Breast epithelium (tissue), 3 donors: ENCODE measurements at regions not wholly inside any gene's neighbourhood (a gene's known extent, or its start where the extent isn't known, plus 50 kb on each side); places are given as distances from the start of the nearest gene placed in this dataset.

ENCODE experiments used
- POLR2A ChIP-seq: fragments of 450-650 bp; IDR thresholded peaks from one replicate; pipeline ENCODE4 v1.6.1; 2016; ENCODE audit warnings: antibody characterized with exemption, mild to moderate bottlenecking, moderate library complexity
- TF ChIP-seq, protein P1 (sequence below), 3 donors: fragments of 450-650 bp; IDR thresholded peaks; one replicate each; pipeline ENCODE4 v1.5.1; 2016 to 2017; ENCODE audit warnings: antibody characterized with exemption in 3 of 3, mild to moderate bottlenecking in 3 of 3, moderate library complexity in 3 of 3

DNA sequence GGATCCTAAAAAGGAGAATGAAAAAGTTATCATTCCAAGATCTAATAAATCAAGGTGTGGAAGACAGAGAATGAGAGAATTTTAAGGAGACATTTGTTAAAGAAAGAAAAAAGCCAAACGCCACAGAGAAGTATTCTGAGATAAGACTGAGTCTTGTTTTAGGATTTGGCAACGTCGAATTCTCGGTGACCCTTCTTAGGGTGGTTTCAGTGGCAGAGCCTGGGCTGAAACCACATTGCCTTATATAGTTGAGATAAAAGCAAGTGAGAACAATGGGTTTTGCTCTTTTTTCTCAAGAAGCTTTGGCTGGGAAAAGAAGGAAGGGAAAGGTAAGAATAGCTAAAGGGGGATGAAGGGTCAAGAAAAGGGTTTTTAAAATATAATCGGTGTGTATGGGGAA is 209.4 kb downstream of the VEGFC start:
- TF ChIP-seq, protein P1, sequence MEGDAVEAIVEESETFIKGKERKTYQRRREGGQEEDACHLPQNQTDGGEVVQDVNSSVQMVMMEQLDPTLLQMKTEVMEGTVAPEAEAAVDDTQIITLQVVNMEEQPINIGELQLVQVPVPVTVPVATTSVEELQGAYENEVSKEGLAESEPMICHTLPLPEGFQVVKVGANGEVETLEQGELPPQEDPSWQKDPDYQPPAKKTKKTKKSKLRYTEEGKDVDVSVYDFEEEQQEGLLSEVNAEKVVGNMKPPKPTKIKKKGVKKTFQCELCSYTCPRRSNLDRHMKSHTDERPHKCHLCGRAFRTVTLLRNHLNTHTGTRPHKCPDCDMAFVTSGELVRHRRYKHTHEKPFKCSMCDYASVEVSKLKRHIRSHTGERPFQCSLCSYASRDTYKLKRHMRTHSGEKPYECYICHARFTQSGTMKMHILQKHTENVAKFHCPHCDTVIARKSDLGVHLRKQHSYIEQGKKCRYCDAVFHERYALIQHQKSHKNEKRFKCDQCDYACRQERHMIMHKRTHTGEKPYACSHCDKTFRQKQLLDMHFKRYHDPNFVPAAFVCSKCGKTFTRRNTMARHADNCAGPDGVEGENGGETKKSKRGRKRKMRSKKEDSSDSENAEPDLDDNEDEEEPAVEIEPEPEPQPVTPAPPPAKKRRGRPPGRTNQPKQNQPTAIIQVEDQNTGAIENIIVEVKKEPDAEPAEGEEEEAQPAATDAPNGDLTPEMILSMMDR (IDR thresholded peaks at IDR 0.05): no peak
- no peak for TF ChIP-seq POLR2A
